ENCODE measurements at regions not wholly inside any gene's neighbourhood (a gene's known extent, or its start where the extent isn't known, plus 50 kb on each side); places are given as distances from the start of the nearest gene placed in this dataset.

- DNase-seq (no peak), ATAC-seq (ENCODE audit: insufficient read depth, low FRiP score) (no peak)
- Histone ChIP-seq H3K9me3 (ENCODE audit: control insufficient read depth in 4 of 4, insufficient read depth in 3 of 4, low read length in 3 of 4) (peaks cover 0 to 4% (median 0%) of the 10 kb centered on the region in 4 donors), H3K9ac (ENCODE audit: insufficient read depth in 1 of 2, low read length in 2 of 2) (no peak overlapping the region), H3K4me1 (ENCODE audit: control insufficient read depth in 5 of 5, insufficient read depth in 5 of 5, low read length in 5 of 5) (no peaks in the 10 kb centered on the region), H3K36me3 (ENCODE audit: control insufficient read depth in 4 of 4, insufficient read depth in 4 of 4, low read length in 4 of 4) (no peaks in the 10 kb centered on the region), H3K27me3 (ENCODE audit: control insufficient read depth in 3 of 3, insufficient read depth in 3 of 3, low read length in 2 of 3) (peaks cover 0 to 3% (median 0%) of the 10 kb centered on the region in 3 donors), H3K27ac (ENCODE audit: low read depth in 1 of 2, low read length in 1 of 2) (no peak overlapping the region), H3K4me3 (no peak overlapping the region)
- TF ChIP-seq CTCF (IDR thresholded peaks at IDR 0.05; ENCODE audit: control extremely low read depth, extremely low read depth): no peak
- 94% methylated on average over 8 of the region's 8 CpGs for WGBS, 2 donors
These were observed 125.7 kb upstream of the DIO3 start for GRCh38 chr14:101435546-101435945.

- Histone ChIP-seq H3K4me1 (ENCODE audit: control insufficient read depth in 5 of 5, insufficient read depth in 5 of 5, low read length in 5 of 5) (no peaks in the 10 kb centered on the region), H3K9me3 (ENCODE audit: control insufficient read depth in 4 of 4, insufficient read depth in 3 of 4, low read length in 3 of 4) (peaks cover 0 to 4% (median 0%) of the 10 kb centered on the region in 4 donors), H3K9ac (ENCODE audit: insufficient read depth in 1 of 2, low read length in 2 of 2) (no peak overlapping the region), H3K27ac (ENCODE audit: low read depth in 1 of 2, low read length in 1 of 2) (no peak overlapping the region), H3K4me3 (no peak overlapping the region), H3K36me3 (ENCODE audit: control insufficient read depth in 4 of 4, insufficient read depth in 4 of 4, low read length in 4 of 4) (no peaks in the 10 kb centered on the region), H3K27me3 (ENCODE audit: control insufficient read depth in 3 of 3, insufficient read depth in 3 of 3, low read length in 2 of 3) (no peaks in the 10 kb centered on the region)
- TF ChIP-seq CTCF (IDR thresholded peaks at IDR 0.05; ENCODE audit: control extremely low read depth, extremely low read depth): no peak
- DNase-seq (peak in 1 of 3 donors; percentile 22), ATAC-seq (ENCODE audit: insufficient read depth, low FRiP score) (no peak)
- 57 to 84% methylated on average over 3 of the region's 3 CpGs for WGBS, 2 donors
These were observed 122.3 kb upstream of the DIO3 start for GRCh38 chr14:101439023-101439422.

- no peak for DNase-seq
- 78 to 86% methylated on average over 6 of the region's 6 CpGs for WGBS, 2 donors
- Histone ChIP-seq H3K4me3 (no peak overlapping the region), H3K9ac (ENCODE audit: insufficient read depth in 1 of 2, low read length in 2 of 2) (no peak overlapping the region), H3K36me3 (ENCODE audit: control insufficient read depth in 4 of 4, insufficient read depth in 4 of 4, low read length in 4 of 4) (no peaks in the 10 kb centered on the region), H3K27ac (ENCODE audit: low read depth in 1 of 2, low read length in 1 of 2) (no peak overlapping the region), H3K9me3 (ENCODE audit: control insufficient read depth in 4 of 4, insufficient read depth in 3 of 4, low read length in 3 of 4) (peaks cover 0 to 4% (median 0%) of the 10 kb centered on the region in 4 donors), H3K27me3 (ENCODE audit: control insufficient read depth in 3 of 3, insufficient read depth in 3 of 3, low read length in 2 of 3) (no peaks in the 10 kb centered on the region), H3K4me1 (ENCODE audit: control insufficient read depth in 5 of 5, insufficient read depth in 5 of 5, low read length in 5 of 5) (no peaks in the 10 kb centered on the region)
- TF ChIP-seq CTCF (IDR thresholded peaks at IDR 0.05; ENCODE audit: control extremely low read depth, extremely low read depth): no peak
- ATAC-seq (ENCODE audit: insufficient read depth, low FRiP score): no peak
These were observed 120.8 kb upstream of the DIO3 start for GRCh38 chr14:101440496-101440895.

- H3K4me1 ChIP-seq (ENCODE audit: control insufficient read depth in 5 of 5, insufficient read depth in 5 of 5, low read length in 5 of 5): no peaks in the 10 kb centered on the region
- DNase-seq: no peak
- 93% methylated on average over 16 of the region's 16 CpGs for WGBS, 2 donors
These were observed 119.6 kb upstream of the DIO3 start for GRCh38 chr14:101441710-101442109.

More at GRCh38 chr14:101441710-101442109, 119.6 kb upstream of the DIO3 start:
- no peak for TF ChIP-seq CTCF (IDR thresholded peaks at IDR 0.05; ENCODE audit: control extremely low read depth, extremely low read depth)
- no peaks in the 10 kb centered on the region for H3K36me3 ChIP-seq (ENCODE audit: control insufficient read depth in 4 of 4, insufficient read depth in 4 of 4, low read length in 4 of 4)
- no peaks in the 10 kb centered on the region for H3K27me3 ChIP-seq (ENCODE audit: control insufficient read depth in 3 of 3, insufficient read depth in 3 of 3, low read length in 2 of 3)
- H3K27ac ChIP-seq (ENCODE audit: low read depth in 1 of 2, low read length in 1 of 2): no peak overlapping the region
- no peak for ATAC-seq (ENCODE audit: insufficient read depth, low FRiP score)
- H3K9ac ChIP-seq (ENCODE audit: insufficient read depth in 1 of 2, low read length in 2 of 2): no peak overlapping the region
- H3K4me3 ChIP-seq: no peak overlapping the region
- peaks cover 0 to 2% (median 0%) of the 10 kb centered on the region in 4 donors for H3K9me3 ChIP-seq (ENCODE audit: control insufficient read depth in 4 of 4, insufficient read depth in 3 of 4, low read length in 3 of 4)
